Ovary (tissue), 7 donors: ENCODE measurements at regions not wholly inside any gene's neighbourhood (a gene's known extent, or its start where the extent isn't known, plus 50 kb on each side); places are given as distances from the start of the nearest gene placed in this dataset.

Experiments
- DNase-seq, 5 donors: peaks; one replicate each; pipeline ENCODE4 v3.0.0-alpha.2; 2019 to 2020
- H3K27ac ChIP-seq, 2 donors: fragments of 200-600 bp; one replicate each; pipeline versions ENCODE4 v1.5.1 to v1.8.0; 2019 to 2022
- H3K27me3 ChIP-seq: fragments of 200-600 bp; one replicate; pipeline ENCODE4 v1.8.0; 2022
- H3K36me3 ChIP-seq: fragments of 200-600 bp; sonication (generic); one replicate; pipeline ENCODE4 v1.5.1; 2019
- H3K4me1 ChIP-seq: one replicate; pipeline ENCODE4 v1.8.1; 2013; ENCODE audit warnings: mild to moderate bottlenecking, moderate library complexity; ENCODE audit not compliant: insufficient read depth
- H3K4me3 ChIP-seq: fragments of 200-600 bp; sonication (generic); one replicate; pipeline ENCODE4 v1.5.1; 2017
- H3K9me3 ChIP-seq, 2 donors: fragments of 200-600 bp in 1 of 2; sonication (generic) in 1 of 2; one replicate each; pipeline versions ENCODE4 v1.5.1 to v1.8.1; 2013 to 2019; ENCODE audit warnings: mild to moderate bottlenecking in 1 of 2, moderate library complexity in 1 of 2
- CTCF ChIP-seq, 3 donors: fragments of 450-650 bp in 2 of 3; fragments of 200-600 bp in 1 of 3; IDR thresholded peaks; one replicate each; pipeline versions ENCODE4 v1.5.1 to v1.8.0; 2016 to 2022; ENCODE audit warnings: antibody characterized with exemption in 3 of 3, mild to moderate bottlenecking in 1 of 3
- EP300 ChIP-seq: sonication (generic); formaldehyde crosslinking; IDR thresholded peaks from one replicate; pipeline ENCODE4 v1.6.1; 2017; ENCODE audit warnings: antibody characterized with exemption
- POLR2A ChIP-seq: fragments of 450-650 bp; IDR thresholded peaks from one replicate; pipeline ENCODE4 v1.6.1; 2017; ENCODE audit warnings: antibody characterized with exemption, mild to moderate bottlenecking, moderate library complexity
- WGBS, 3 donors: extraction: QIAGEN DNeasy Blood & Tissue Kit in 1 of 3; methylation state at CpG; one replicate each; pipeline versions ENCODE4 v1.1.5 to v1.1.7; 2013 to 2017; 5-methylcytosine and 5-hydroxymethylcytosine counted together
- intact Hi-C, 4 donors: fragments of 100-400 bp; cut with DNase I; formaldehyde crosslinking; loops; one replicate each; pipeline versions ENCODE4 v1.11.0 to v1.15.1; 2022 to 2023
- donor health status: DM: no; HTN: no; CAD: no; lungs with moderate emphysema.
- donor health status: DM: no; HTN: no; CAD: no.
- donor health status: Bipolar disorder and iron deficiency.
- donor health status: DM: no; HTN: no; CAD: no.
- donor health status: DM: yes; HTN: yes; CAD: no.

GRCh38 chr21:17949421-17949820 is 130.3 kb upstream of the C21orf91 start:
- Histone ChIP-seq H3K4me1 (no peaks in the 10 kb centered on the region), H3K36me3 (no peaks in the 10 kb centered on the region), H3K27ac (no peak overlapping the region), H3K27me3 (no peaks in the 10 kb centered on the region), H3K9me3 (no peaks in the 10 kb centered on the region), H3K4me3 (no peak overlapping the region)
- TF ChIP-seq EP300, result no peak
- TF ChIP-seq CTCF (IDR thresholded peaks at IDR 0.05), result no peak
- TF ChIP-seq POLR2A, result no peak
- no peak for DNase-seq
- intact Hi-C loops, result no loop called here

GRCh38 chr21:17947531-17947930 is 128.4 kb upstream of the C21orf91 start:
- Histone ChIP-seq H3K9me3 (no peaks in the 10 kb centered on the region), H3K4me1 (no peaks in the 10 kb centered on the region), H3K27ac (no peak overlapping the region), H3K4me3 (no peak overlapping the region), H3K36me3 (no peaks in the 10 kb centered on the region), H3K27me3 (no peaks in the 10 kb centered on the region)
- no peak for DNase-seq
- WGBS, 3 donors, result 5 to 44% (median 26%) methylated on average over 2 of the region's 2 CpGs
- intact Hi-C loops, result no loop called here
- TF ChIP-seq EP300, result no peak
- TF ChIP-seq POLR2A, result no peak
- no peak for TF ChIP-seq CTCF (IDR thresholded peaks at IDR 0.05)

- DNase-seq, result no peak
- Histone ChIP-seq H3K36me3 (no peaks in the 10 kb centered on the region), H3K4me1 (no peaks in the 10 kb centered on the region), H3K27ac (no peak overlapping the region), H3K9me3 (no peaks in the 10 kb centered on the region), H3K27me3 (no peaks in the 10 kb centered on the region), H3K4me3 (no peak overlapping the region)
- WGBS, 3 donors, result 89 to 97% (median 91%) methylated on average over 4 of the region's 4 CpGs
- intact Hi-C loops, result no loop called here
- TF ChIP-seq POLR2A, result no peak
- TF ChIP-seq CTCF (IDR thresholded peaks at IDR 0.05), result no peak
- no peak for TF ChIP-seq EP300
Observed at GRCh38 chr21:17931080-17931479, 111.9 kb upstream of the C21orf91 start.

- Histone ChIP-seq H3K27me3 (no peaks in the 10 kb centered on the region), H3K36me3 (no peaks in the 10 kb centered on the region), H3K9me3 (no peaks in the 10 kb centered on the region), H3K4me3 (no peak overlapping the region), H3K27ac (no peak overlapping the region), H3K4me1 (no peaks in the 10 kb centered on the region)
- intact Hi-C loops, result no loop called here
- no peak for DNase-seq
- whole genome bisulfite sequencing, 3 donors, result 86 to 95% (median 92%) methylated on average over 1 of the region's 1 CpG
- no peak for TF ChIP-seq CTCF (IDR thresholded peaks at IDR 0.05)
- no peak for TF ChIP-seq POLR2A
- no peak for TF ChIP-seq EP300
Observed at GRCh38 chr21:17930093-17930492, 110.9 kb upstream of the C21orf91 start.

GRCh38 chr21:17929510-17929909 is 110.4 kb upstream of the C21orf91 start:
- WGBS, 3 donors, result 68 to 73% (median 68%) methylated on average over 7 of the region's 7 CpGs
- intact Hi-C loops, result loop anchor here in 2 of 4 donors (10.0 kb wide), 2 partner anchors 245 to 255 kb away; no protein-coding TSS in a partner anchor
- no peaks in the 10 kb centered on the region for H3K36me3 ChIP-seq
- H3K4me1 ChIP-seq, result no peaks in the 10 kb centered on the region
- no peak overlapping the region for H3K27ac ChIP-seq
- no peak overlapping the region for H3K4me3 ChIP-seq
- DNase-seq, result no peak
- no peaks in the 10 kb centered on the region for H3K9me3 ChIP-seq
- TF ChIP-seq POLR2A (no peak), EP300 (no peak), CTCF (IDR thresholded peaks at IDR 0.05) (no peak)
- no peaks in the 10 kb centered on the region for H3K27me3 ChIP-seq
